Mucosa of rectum (tissue), 2 donors: ENCODE measurements at regions not wholly inside any gene's neighbourhood (a gene's known extent, or its start where the extent isn't known, plus 50 kb on each side); places are given as distances from the start of the nearest gene placed in this dataset.

Source experiments
- H3K27ac ChIP-seq, 2 donors: one replicate each; pipeline ENCODE4 v1.7.0; 2013; ENCODE audit warnings: inconsistent platforms in 2 of 2, low read depth in 2 of 2, low read length in 2 of 2
- H3K27me3 ChIP-seq, 2 donors: one replicate each; pipeline ENCODE4 v1.7.0; 2013; ENCODE audit warnings: low read length in 2 of 2; ENCODE audit not compliant: control insufficient read depth in 2 of 2, insufficient read depth in 2 of 2
- H3K36me3 ChIP-seq, 2 donors: one replicate each; pipeline ENCODE4 v1.7.0; 2013; ENCODE audit warnings: low read length in 2 of 2; ENCODE audit not compliant: control insufficient read depth in 2 of 2, insufficient read depth in 2 of 2
- H3K4me1 ChIP-seq, 2 donors: one replicate each; pipeline ENCODE4 v1.7.0; 2013; ENCODE audit warnings: low read length in 2 of 2, mild to moderate bottlenecking in 1 of 2; ENCODE audit not compliant: control insufficient read depth in 2 of 2, insufficient read depth in 2 of 2
- H3K4me3 ChIP-seq, 2 donors: one replicate each; pipeline ENCODE4 v1.7.0; 2013; ENCODE audit warnings: low read length in 2 of 2
- H3K9ac ChIP-seq, 2 donors: one replicate each; pipeline ENCODE4 v1.7.0; 2013; ENCODE audit warnings: low read length in 2 of 2, low read depth in 1 of 2, mild to moderate bottlenecking in 1 of 2
- H3K9me3 ChIP-seq, 2 donors: one replicate each; pipeline ENCODE4 v1.7.0; 2013; ENCODE audit warnings: low read length in 2 of 2; ENCODE audit not compliant: control insufficient read depth in 2 of 2
- donor health status: healthy.
- donor health status: Normal muscosa, but diverticular disease.

GRCh38 chr3:137061186-137061585, 103.4 kb downstream of the IL20RB start:
- Histone ChIP-seq H3K9ac (no peak overlapping the region), H3K27me3 (no peaks in the 10 kb centered on the region), H3K36me3 (no peaks in the 10 kb centered on the region), H3K9me3 (no peaks in the 10 kb centered on the region), H3K4me3 (no peak overlapping the region), H3K4me1 (no peaks in the 10 kb centered on the region), H3K27ac (no peak overlapping the region)

GRCh38 chr3:137062250-137062649, 104.5 kb downstream of the IL20RB start:
- Histone ChIP-seq H3K4me1 (no peaks in the 10 kb centered on the region), H3K36me3 (no peaks in the 10 kb centered on the region), H3K9ac (no peak overlapping the region), H3K9me3 (no peaks in the 10 kb centered on the region), H3K27ac (no peak overlapping the region), H3K27me3 (no peaks in the 10 kb centered on the region), H3K4me3 (no peak overlapping the region)

GRCh38 chr3:137065381-137065780, 107.6 kb downstream of the IL20RB start:
- no peaks in the 10 kb centered on the region for H3K9me3 ChIP-seq
- H3K36me3 ChIP-seq: no peaks in the 10 kb centered on the region
- no peaks in the 10 kb centered on the region for H3K27me3 ChIP-seq
- H3K4me1 ChIP-seq: no peaks in the 10 kb centered on the region
- H3K4me3 ChIP-seq: no peak overlapping the region
- H3K9ac ChIP-seq: no peak overlapping the region
- H3K27ac ChIP-seq: no peak overlapping the region

- Histone ChIP-seq H3K27ac (no peak overlapping the region), H3K9ac (no peak overlapping the region), H3K27me3 (no peaks in the 10 kb centered on the region)
Observed at GRCh38 chr3:137066092-137066491, 108.3 kb downstream of the IL20RB start.

GRCh38 chr3:137071104-137071503, 113.3 kb downstream of the IL20RB start:
- no peaks in the 10 kb centered on the region for H3K36me3 ChIP-seq
- H3K4me3 ChIP-seq: no peak overlapping the region
- no peak overlapping the region for H3K9ac ChIP-seq
- H3K9me3 ChIP-seq: no peaks in the 10 kb centered on the region
- H3K27ac ChIP-seq: no peak overlapping the region
- H3K27me3 ChIP-seq: no peaks in the 10 kb centered on the region
- H3K4me1 ChIP-seq: no peaks in the 10 kb centered on the region

More at GRCh38 chr3:137066092-137066491, 108.3 kb downstream of the IL20RB start:
- no peaks in the 10 kb centered on the region for H3K9me3 ChIP-seq
- no peaks in the 10 kb centered on the region for H3K36me3 ChIP-seq
- no peaks in the 10 kb centered on the region for H3K4me1 ChIP-seq
- H3K4me3 ChIP-seq: no peak overlapping the region

- no peak overlapping the region for H3K4me3 ChIP-seq
- H3K27ac ChIP-seq: no peak overlapping the region
- no peaks in the 10 kb centered on the region for H3K4me1 ChIP-seq
- H3K27me3 ChIP-seq: no peaks in the 10 kb centered on the region
- no peak overlapping the region for H3K9ac ChIP-seq
- no peaks in the 10 kb centered on the region for H3K9me3 ChIP-seq
- no peaks in the 10 kb centered on the region for H3K36me3 ChIP-seq
Observed at GRCh38 chr3:137075020-137075419, 117.2 kb downstream of the IL20RB start.

- Histone ChIP-seq H3K36me3 (no peaks in the 10 kb centered on the region), H3K4me1 (no peaks in the 10 kb centered on the region), H3K9me3 (no peaks in the 10 kb centered on the region), H3K27ac (no peak overlapping the region), H3K27me3 (no peaks in the 10 kb centered on the region), H3K9ac (no peak overlapping the region), H3K4me3 (no peak overlapping the region)
Observed at GRCh38 chr3:137078040-137078439, 120.3 kb downstream of the IL20RB start.

GRCh38 chr3:137079571-137079970, 121.8 kb downstream of the IL20RB start:
- Histone ChIP-seq H3K27me3 (no peaks in the 10 kb centered on the region), H3K27ac (no peak overlapping the region), H3K9me3 (no peaks in the 10 kb centered on the region), H3K4me1 (no peaks in the 10 kb centered on the region), H3K9ac (no peak overlapping the region), H3K36me3 (no peaks in the 10 kb centered on the region), H3K4me3 (no peak overlapping the region)

- H3K4me3 ChIP-seq: no peak overlapping the region
Observed at GRCh38 chr3:137081711-137082110, 123.9 kb downstream of the IL20RB start.

GRCh38 chr3:137082763-137083162, 125.0 kb downstream of the IL20RB start:
- Histone ChIP-seq H3K27me3 (no peaks in the 10 kb centered on the region), H3K9ac (no peak overlapping the region)

More at GRCh38 chr3:137081711-137082110, 123.9 kb downstream of the IL20RB start:
- Histone ChIP-seq H3K4me1 (no peaks in the 10 kb centered on the region), H3K9ac (no peak overlapping the region), H3K27ac (no peak overlapping the region), H3K27me3 (no peaks in the 10 kb centered on the region), H3K9me3 (no peaks in the 10 kb centered on the region), H3K36me3 (no peaks in the 10 kb centered on the region)

GRCh38 chr3:137083332-137083731, 125.5 kb downstream of the IL20RB start:
- H3K9me3 ChIP-seq: no peaks in the 10 kb centered on the region
- no peak overlapping the region for H3K4me3 ChIP-seq
- H3K4me1 ChIP-seq: no peaks in the 10 kb centered on the region
- H3K27ac ChIP-seq: no peak overlapping the region
- no peak overlapping the region for H3K9ac ChIP-seq
- no peaks in the 10 kb centered on the region for H3K36me3 ChIP-seq
- H3K27me3 ChIP-seq: no peaks in the 10 kb centered on the region

More at GRCh38 chr3:137082763-137083162, 125.0 kb downstream of the IL20RB start:
- Histone ChIP-seq H3K4me1 (no peaks in the 10 kb centered on the region), H3K36me3 (no peaks in the 10 kb centered on the region), H3K4me3 (no peak overlapping the region), H3K27ac (no peak overlapping the region), H3K9me3 (no peaks in the 10 kb centered on the region)
